ENCODE measurements at regions not wholly inside any gene's neighbourhood (a gene's known extent, or its start where the extent isn't known, plus 50 kb on each side); places are given as distances from the start of the nearest gene placed in this dataset.

DNA sequence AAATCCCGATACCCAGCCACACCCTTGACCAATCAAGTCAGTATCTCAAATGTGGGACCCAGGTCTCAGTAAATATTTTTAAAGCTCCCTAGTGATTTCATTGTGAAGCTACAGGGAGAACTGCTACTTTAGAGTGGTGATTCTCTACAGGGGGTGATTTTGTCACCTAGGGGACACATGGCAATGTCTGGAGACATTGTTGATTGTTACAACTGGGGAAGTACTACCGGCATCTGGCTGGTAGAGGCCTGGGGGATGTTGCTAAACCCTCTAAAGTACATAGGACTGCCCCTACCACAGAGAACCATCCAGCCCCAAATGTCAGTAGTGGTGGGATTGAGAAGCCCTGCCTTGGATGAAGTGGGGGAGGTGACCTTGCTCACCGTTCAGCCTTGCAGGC, 152.9 kb downstream of the RPS24 start:
- no peak for DNase-seq (ENCODE audit: low read depth in 2 of 2)

DNA sequence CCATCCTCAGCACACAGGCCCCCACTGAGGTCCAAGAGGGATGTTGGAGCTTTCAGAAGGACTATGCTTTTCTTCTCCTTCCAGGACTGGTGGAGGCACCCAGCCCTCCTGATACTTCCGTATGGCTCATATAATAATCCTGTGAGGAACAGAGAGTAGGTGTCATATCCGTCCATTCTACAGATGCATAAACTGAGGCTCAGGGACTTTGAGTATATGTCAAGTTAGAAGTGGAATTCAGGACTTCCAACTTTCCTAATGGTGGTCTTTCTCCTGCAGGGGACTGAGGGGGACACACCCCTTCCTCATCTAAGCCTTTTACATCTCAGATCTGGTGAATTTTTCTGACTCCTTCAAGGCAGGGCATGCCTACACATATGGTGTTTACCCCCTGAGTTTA, 153.7 kb downstream of the RPS24 start:
- no peak for DNase-seq (ENCODE audit: low read depth in 2 of 2)

DNA sequence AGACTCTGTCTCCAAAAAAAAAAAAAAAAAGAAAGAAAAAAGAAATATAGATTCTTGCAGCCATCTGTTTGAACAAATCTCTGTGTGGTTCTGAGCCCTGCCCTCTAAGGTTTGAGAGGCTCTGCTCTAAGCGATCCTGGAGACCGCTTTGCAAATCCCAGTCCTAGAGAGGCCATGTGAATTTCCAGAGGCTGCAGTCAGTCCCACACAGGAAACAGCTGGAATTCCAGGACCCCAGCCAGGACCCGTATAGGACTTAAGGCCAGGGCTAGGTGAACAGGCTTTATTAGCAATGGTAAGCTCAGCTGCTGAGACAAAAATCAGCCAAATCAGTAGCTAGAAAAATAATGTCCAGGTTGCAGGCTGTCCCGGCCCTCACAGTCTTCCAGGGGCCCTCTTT, 154.8 kb downstream of the RPS24 start:
- DNase-seq (ENCODE audit: low read depth in 2 of 2), result no peak

DNA sequence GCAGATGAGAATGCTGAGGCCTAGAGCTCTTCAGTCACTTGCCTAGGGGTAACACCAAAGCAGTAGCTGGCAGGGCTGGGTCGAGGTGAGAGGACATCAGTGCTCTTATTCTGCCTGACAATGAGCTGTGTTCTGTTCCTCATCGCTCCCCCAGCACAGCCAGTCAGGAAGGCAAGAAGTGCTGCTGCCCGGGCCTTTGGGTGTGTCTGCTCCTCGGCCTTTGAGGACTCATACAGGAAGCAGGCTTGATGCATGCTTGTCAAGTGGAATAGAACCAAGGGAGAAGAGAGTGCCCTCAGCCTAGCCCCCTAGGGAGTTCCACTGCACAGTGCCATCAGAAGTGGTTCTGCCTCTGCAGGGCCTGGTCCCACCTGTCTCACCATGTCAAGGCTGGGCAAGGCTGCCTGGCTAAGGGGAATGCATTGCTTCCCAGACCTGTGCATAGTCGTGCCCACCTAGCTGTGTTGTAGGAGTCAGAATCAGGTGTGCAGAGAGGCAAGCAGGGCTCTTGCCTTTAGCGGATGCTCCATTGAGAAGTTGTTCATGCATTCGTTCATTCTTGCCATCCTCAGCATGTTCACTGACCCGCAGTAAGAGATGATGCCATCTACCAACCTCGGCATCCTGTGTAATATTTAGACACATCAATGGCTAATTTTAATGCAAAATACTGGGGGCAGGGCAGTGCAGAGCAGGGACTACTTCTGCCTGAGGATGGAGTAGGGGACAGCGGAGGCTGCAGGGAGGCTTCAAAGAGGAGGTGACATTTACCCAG, 156.6 kb downstream of the RPS24 start:
- DNase-seq (ENCODE audit: low read depth in 2 of 2), result no peak

DNA sequence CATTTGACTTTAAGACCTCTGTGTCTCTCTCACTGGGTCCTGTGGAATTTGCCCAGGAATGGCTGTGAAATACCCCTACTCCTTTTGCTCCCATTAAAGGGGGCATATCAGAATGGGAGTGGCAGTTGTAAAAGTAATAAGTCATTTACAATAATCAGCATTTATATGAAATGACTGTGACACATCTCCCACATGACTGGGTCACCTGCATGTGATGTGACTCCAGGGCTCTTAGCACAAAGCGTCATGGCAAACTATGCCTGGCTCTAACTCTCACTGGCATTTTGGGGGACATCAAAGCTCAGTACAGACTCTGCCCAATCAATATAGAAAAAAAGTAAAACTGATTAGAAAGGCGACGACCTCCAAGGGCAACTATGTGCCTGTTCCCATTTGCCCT, 157.6 kb downstream of the RPS24 start:
- no peak for DNase-seq (ENCODE audit: low read depth in 2 of 2)

DNA sequence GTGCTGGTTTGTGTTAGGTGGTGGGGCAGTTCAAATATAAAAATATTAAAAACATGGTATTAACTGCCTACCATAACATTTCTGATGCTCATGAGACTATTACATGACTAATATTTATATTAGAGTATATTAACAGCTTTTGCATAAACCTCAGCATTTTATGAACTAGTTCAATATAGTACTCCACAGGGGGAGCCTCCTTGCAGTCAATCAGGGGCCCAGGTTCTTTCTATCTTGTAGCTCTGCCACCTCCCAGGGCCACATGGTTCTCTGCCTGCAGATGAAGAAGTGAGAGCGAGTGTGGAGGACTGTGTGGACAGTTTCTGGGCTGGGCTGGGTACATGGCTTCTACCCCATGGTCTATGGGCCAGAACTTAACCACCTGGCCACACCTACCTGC, 159.5 kb downstream of the RPS24 start:
- DNase-seq (ENCODE audit: low read depth in 2 of 2), result no peak

DNA sequence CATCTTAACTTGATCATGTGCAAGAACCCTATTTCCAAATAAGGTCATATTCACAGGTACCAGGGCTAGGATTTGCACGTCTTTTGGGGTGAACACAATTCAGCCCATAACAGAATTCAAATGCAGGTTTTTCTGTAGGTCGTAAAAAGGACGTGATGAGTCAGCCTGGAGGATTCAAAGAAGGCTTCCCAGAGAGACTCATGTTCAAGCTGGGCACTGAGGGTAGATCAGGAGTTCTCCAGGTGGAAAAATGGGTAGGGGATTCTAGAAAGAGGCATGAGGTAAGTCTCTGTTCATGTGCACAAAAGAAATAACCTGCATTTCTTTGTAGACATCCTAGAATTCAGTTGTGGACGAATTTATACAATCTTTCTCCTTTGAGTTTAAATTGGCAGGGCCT, 160.4 kb downstream of the RPS24 start:
- DNase-seq (ENCODE audit: low read depth in 2 of 2), result no peak

DNA sequence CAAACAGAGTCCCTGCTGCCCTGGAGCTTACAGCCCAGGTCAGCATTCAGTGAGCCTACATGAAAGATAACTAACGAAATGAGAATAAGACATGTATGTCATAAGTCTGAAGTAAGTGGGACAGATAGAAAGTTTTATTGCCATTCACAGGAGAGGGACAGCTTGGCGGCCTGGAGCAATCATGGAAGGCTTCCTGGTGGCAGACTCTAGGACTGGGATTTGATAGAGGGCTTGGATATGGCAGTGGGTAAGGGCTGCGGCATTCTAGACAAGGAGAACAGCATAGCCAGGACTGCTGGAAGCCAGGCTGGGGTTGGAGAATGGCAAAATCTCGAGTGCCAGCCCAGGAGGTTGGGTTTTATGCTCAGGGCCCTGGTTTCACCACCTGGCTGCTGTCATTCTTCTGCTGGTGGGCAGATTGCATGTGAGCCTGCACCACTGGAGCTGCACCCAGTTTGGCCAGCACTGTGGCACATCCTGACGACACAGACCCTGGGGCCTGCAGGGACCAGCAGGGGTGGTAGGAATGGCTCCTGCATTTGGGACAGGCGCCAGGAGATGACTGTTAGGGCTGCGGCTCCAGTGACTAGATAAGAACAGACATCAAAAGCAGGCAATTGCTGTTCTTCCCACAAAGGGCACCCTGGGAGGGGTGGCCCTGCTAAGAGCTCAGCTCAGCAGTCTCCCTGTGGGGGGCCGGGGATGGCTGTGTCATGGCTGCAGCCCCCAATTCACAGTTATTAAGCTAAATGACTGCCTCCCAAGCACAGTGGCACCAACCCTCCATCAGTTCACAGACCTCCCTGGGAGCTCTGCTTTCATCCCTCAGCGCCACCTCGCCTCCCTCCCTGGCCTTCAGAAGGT, 161.1 kb downstream of the RPS24 start:
- no peak for DNase-seq (ENCODE audit: low read depth in 2 of 2)

DNA sequence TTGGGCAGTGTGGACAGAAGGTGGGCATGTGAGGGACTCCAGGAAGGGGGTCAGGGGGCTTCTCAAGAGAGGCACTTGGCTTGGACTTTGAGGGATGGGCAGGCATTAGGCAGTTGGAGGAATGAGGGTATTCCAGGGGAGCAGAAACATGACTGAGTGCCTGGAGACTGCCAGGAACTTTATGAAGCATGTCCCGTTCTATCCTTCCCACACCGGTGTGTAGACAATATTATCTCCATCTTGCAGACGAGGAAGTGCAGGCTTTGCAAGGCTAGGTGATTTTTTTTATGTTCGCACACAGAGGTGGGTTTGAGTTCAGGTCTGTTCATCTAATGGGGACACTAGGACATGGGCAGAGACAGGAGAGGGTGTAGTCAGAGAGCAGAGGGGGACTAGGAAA, 162.7 kb downstream of the RPS24 start:
- DNase-seq (ENCODE audit: low read depth in 2 of 2), result no peak

DNA sequence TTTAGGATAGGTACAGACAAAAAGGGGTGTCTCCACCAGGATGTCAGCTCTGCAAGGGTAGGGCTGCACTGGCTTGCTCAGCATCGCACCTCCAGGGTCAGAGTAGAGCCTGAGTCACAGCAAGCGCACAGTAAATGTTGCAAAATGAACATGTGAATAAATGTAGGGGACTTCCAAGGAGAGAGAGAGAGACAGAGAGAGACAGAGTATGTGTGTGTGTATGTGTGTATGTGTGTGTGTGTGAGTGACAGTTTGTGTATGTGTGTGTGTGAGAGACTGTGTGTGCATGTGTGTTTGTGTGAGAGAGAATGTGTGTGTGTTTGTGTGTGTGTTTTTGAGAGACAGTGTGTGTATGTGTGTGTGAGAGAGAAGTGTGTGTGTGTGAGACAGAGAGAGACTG, 163.3 kb downstream of the RPS24 start:
- no peak for DNase-seq (ENCODE audit: low read depth in 2 of 2)

DNA sequence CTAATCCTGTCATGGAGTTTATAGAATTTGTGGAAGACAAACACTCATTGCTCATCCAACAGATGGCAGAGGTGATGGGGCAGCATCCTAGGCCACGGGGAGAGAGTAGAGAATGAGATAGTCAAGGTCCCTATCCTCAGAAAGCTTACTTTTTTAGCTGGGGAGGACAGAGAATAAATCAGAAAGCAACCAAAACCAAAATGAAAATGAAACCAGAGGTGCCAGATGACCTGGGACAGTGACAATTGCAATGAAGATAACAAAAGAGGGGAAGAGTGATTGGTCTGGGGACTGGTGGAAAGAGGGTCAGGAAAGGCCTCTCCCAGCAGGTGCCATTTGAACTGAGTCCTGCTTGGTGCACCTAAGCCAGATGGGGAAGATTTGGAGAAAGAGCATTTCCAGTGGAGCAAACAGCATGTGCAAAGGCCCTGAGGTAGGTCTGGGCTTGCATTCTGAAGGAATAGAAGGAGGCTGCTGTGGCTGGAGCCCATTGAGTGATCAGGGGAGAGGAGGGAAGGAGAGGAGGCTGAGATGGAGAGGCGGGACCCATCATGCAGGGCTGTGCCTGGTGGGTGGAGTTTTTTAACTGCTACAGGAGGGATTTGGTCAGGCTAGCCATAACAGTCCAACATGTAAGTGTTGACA, 164.1 kb downstream of the RPS24 start:
- DNase-seq (ENCODE audit: low read depth in 2 of 2), result no peak

DNA sequence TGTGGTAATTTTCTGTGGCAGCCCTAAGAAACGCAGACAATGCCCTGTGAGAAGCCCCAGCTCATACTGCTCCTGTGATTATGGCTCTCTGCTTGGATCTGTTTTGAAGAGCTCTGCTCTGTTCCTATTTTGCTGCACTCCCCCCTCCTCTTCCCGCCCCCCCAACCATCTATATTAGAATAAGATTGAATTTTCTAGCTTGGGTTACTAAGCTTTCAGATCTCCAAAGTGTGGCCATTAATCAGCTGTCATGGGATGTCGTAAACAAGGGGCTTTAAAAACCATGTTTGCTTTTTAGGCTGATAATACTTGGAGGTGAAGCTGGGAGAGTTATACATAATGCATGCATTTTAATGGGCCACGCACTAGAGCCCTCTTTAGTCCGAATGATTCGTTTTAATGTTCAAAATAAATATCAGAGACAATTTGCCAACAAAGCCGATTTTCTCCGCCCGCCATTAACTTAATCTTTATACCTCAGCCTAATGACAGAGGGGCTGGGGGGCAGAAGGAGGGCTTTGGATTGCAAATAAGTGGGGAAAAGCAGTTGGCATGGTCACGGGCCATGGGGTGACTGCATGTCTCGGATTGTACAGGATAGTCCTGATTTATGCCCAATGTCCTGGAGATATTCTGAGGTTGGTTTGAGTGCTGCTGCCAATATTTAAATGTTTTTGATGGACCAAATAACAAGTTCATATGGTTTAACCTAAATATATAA, 165.5 kb downstream of the RPS24 start:
- DNase-seq (ENCODE audit: low read depth in 2 of 2), result no peak

DNA sequence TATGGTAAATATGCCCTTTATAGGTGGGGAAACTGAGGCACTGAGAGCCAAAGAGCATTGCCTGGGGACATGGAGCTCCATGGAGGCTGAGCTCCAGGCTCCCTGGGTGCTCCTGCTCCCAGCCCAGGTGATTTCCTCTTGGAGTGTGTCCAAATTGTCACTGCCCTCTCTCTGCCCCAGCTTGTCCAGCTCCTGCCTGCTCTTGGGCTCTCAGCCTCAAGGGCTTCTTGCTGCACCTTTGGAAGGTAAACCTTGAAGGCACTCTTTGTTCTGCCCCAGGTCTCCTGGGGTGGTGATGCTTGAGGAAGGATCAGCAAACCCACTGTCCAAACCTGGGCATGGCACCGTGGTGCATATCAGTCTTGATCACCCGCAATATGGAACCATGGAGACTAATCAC, 166.1 kb downstream of the RPS24 start:
- DNase-seq (ENCODE audit: low read depth in 2 of 2), result no peak

DNA sequence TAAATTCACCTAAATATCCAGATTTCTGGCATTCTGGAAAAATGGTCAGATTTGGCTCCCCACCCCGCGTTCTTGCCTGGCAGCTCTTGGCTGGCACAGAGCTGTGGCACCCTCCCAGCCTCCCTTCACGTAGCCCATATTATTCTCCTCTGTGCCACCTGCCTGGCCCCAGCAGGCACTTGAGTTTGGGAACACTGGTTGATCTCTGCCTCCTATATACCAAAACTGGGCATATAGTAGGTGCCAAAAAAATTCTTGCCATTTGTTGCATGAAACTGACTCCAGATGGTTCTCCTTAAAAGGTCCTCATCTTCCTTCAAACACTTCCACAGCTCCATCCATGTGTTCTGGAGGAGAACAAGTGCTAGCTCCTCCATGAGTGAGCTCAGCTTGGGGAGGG, 167.0 kb downstream of the RPS24 start:
- no peak for DNase-seq (ENCODE audit: low read depth in 2 of 2)

DNA sequence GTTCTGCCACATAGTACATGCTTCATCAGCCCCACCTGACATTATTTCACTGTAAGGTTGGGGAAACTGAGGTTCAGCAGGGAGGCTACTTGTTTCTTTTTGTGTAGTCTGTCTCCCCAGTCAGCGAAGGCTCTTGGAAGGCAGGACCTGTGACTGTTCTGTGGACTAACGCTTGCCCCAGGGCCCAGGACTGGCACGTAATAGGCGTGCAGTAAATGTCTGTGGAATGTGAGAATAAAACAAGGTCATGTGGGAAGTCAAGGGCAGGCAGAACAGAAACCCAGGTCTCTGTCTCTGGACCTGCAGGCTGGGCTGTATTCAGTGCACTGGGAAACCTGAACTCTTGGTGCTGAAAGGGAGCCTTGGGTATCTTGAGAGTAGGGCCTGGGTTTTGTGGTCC, 168.7 kb downstream of the RPS24 start:
- no peak for DNase-seq (ENCODE audit: low read depth in 2 of 2)

DNA sequence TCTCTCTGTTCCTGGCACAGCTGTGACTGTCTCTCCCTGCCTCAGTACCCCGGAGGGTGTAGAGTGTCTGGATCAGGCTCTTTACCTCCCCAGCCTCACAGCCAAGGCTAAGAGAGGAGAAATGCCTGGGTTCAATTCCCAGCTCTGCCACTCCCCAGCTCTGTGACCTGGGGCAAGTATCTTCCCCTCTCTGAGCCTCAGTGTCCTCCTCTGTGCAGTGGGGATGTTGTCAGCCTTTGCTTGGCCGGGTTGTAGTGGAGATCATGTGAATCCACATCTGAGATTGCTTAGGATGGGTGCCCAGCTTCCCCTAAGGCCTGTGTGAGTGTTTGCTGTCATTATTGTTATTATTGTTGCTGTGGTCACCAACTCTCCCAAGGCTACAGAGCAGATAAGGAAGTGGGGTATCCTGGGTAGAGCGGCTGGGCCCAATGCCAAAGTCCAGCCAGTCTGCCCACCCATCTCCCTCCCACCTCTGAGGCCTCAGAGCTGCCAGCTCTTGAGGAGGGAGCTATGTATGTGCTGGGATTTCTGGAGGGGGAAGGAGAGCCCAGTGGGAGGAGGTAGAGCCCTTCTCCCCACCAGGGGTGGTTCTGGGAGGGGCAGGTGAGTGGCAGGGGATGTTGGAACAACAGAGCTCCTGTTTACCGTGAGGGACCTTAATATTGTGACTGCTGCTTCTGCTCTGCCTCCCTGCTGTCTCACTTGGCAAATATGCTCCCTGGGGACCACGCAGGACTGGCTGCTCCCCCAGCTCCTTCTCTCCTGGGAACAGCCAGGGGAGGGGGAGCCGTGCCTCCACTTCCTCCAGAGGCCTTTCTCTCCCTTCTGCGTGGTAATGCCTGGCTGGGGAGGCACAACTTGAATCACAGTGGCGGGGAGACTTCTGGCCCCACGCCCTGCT, 170.5 kb downstream of the RPS24 start:
- DNase-seq (ENCODE audit: low read depth in 2 of 2), result no peak

DNA sequence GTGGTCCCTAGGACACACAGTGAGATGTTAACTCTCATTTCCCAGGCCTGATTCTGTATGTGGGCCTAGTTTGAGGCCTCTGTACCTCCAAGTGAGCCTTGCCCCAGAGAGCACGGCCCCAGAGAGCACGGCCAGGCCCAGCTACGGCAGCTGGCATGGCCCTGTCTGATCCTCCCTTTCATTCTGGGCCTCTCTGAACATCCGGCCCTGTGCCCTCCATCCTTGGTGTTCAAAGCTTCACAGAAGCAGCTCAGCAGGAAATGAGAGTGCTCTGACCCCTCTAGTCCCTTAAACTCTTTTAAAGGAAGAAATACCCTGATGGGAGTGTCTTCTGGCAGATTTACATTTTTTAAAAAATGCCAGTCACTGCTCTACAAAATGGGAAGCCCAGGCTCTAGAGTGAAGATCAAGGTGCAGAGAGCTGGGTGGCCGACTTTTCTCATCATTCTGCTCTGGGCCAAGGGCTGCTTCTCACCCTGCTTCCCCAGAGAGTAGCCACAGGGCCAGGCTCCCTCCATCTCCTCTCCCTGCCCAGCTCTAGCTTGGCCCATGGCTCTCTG, 171.9 kb downstream of the RPS24 start:
- DNase-seq (ENCODE audit: low read depth in 2 of 2), result no peak

DNA sequence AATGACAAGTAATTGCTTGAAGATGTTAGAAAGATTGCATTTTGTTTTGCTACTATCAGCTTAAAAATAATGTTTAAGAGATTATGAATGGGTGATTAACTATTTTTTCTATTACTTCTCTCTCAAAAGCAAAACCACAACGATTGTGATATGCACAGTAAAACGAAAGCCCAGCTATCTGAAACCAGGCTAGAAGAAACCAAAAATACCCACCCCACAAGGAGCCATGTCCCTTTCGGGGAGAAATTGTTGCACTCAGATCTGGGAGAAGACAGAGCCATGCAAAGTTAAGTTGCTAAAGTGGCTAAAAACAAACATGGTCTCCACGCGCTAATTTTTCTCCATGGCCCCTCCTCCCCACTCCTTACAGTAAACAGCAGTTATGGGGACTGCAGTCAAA, 173.6 kb downstream of the RPS24 start:
- DNase-seq (ENCODE audit: low read depth in 2 of 2), result no peak

DNA sequence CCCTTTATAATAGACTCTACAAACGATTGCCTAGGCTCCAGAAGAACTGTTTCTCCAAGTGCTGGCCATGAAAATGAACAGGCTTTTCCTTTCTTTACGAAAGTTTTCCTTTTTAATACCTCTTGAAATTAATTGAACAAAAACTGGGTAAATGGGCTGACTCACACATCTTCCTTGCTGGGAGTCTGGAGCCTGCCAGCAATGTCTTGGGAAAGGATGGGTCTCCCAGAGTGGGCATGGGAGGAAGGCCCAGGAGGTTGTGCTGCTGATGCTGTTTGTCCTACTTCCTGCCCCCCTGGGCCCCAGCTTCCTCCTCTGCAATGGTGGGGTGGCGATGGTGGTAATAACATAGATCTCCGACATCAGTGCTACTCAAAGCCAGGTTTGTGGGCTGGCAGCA, 174.1 kb downstream of the RPS24 start:
- DNase-seq (ENCODE audit: low read depth in 2 of 2), result no peak

DNA sequence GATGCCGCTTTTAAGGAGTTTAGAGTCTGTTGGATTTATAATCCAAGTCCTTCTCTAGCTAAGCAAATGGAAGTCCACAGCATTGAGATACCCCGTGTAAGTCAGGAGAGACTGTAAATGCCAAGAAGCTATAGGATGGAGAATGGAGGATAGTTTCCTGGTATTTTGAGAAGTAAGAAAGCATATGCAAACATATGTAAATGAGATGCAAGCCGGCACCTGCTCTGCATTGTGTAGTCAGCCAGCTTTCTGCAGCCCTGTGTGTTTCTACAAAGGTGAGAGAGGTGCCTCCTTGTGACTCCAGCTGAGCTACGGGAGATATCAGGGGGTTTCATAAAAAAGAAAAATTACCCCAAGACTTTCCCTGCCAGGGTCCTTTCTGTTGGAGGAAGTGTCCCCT, 176.3 kb downstream of the RPS24 start:
- no peak for DNase-seq (ENCODE audit: low read depth in 2 of 2)

DNA sequence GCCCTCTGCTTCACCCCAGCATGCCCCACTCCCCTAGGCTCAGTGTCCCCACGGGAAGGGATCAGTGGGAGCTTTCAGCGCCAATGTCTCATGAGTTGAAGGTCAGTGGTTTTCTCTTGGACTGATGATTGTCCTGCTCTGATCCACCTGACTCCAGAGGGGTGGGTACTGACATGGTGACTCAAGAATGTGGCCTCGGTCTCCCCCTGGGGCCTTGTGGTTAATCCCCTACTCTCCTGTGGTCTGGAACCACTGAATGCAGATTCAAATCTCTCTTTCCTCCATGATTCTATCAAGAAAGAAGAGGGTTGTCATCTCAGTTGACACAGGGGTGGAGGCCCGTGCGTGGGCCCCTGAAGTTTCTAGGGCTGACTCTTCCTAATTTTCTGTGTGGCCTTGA, 176.9 kb downstream of the RPS24 start:
- DNase-seq (ENCODE audit: low read depth in 2 of 2), result no peak
